Activated CD4-positive, alpha-beta T cell treated with anti-CD3 and anti-CD28 coated beads for 4 hours (primary cell): ENCODE measurements at regions not wholly inside any gene's neighbourhood (a gene's known extent, or its start where the extent isn't known, plus 50 kb on each side); places are given as distances from the start of the nearest gene placed in this dataset.
"Not testable (repeated sequence)": the region's sequence is repeated elsewhere in the genome, so short reads cannot be mapped to it uniquely, and the experiment has no call there.

ENCODE experiments used
- DNase-seq, 2 donors: peaks; one replicate each; pipeline ENCODE4 v3.0.0-alpha.2; 2020

GRCh38 chr7:114077158-114077524 is 158.3 kb upstream of the PPP1R3A start:
- DNase-seq, result not testable (repeated sequence)

- not testable (repeated sequence) for DNase-seq
Measured at GRCh38 chr7:114076392-114077157, 157.8 kb upstream of the PPP1R3A start.

GRCh38 chr7:114073701-114074100 is 154.9 kb upstream of the PPP1R3A start:
- DNase-seq, result no peak

GRCh38 chr7:114070246-114070645 is 151.4 kb upstream of the PPP1R3A start:
- DNase-seq, result no peak

- DNase-seq, result no peak
Measured at GRCh38 chr7:114062810-114063209, 144.0 kb upstream of the PPP1R3A start.

- no peak for DNase-seq
Measured at GRCh38 chr7:114051871-114052331, 133.1 kb upstream of the PPP1R3A start.

GRCh38 chr7:114050571-114050970 is 131.8 kb upstream of the PPP1R3A start:
- DNase-seq, result no peak

- no peak for DNase-seq
Measured at GRCh38 chr7:114048386-114049235, 129.8 kb upstream of the PPP1R3A start.

GRCh38 chr7:114047889-114048288 is 129.1 kb upstream of the PPP1R3A start:
- DNase-seq, result no peak

- DNase-seq, result no peak
Measured at GRCh38 chr7:114033475-114033874, 114.7 kb upstream of the PPP1R3A start.

GRCh38 chr7:114026486-114027089 is 107.8 kb upstream of the PPP1R3A start:
- DNase-seq, result peak in 1 of 2 donors; percentile 23

- no peak for DNase-seq
Measured at GRCh38 chr7:114021135-114021534, 102.3 kb upstream of the PPP1R3A start.

- DNase-seq, result no peak
Measured at GRCh38 chr7:114008696-114009095, 89.9 kb upstream of the PPP1R3A start.

GRCh38 chr7:114007386-114007785 is 88.6 kb upstream of the PPP1R3A start:
- DNase-seq, result no peak

- DNase-seq, result no peak
Measured at GRCh38 chr7:113998934-113999333, 80.1 kb upstream of the PPP1R3A start.

GRCh38 chr7:113996405-113996804 is 77.6 kb upstream of the PPP1R3A start:
- no peak for DNase-seq

GRCh38 chr7:113986216-113986615 is 67.4 kb upstream of the PPP1R3A start:
- DNase-seq, result no peak

GRCh38 chr7:113976508-113976907 is 57.7 kb upstream of the PPP1R3A start:
- no peak for DNase-seq

- DNase-seq, result no peak
Measured at GRCh38 chr7:113968713-113969112, 49.9 kb upstream of the PPP1R3A start.
